ENCODE measurements at regions not wholly inside any gene's neighbourhood (a gene's known extent, or its start where the extent isn't known, plus 50 kb on each side); places are given as distances from the start of the nearest gene placed in this dataset.

DNA sequence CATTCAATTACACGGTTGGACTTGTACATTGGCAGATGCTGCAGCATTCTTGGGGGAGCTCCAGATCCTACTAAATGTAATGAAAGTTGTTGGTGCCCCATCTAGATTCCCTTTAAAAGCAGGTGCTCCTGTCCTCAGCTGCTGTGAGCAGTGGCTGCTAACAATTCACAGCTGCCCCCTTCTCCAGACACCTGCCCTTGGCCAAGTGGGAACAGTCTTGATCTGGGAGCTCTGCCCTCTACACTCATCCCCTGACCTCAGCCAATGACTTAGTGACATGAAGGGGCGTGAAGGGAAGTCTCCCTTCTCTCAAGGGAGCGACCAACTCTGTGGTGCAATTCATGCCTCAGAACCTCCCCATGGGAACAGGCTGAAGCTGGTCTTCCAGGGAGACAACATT is 125.7 kb downstream of the EIF4E start:
- no peak for TF ChIP-seq POLR2A (IDR thresholded peaks at IDR 0.05; ENCODE audit: borderline replicate concordance, extremely low read depth, insufficient read depth, insufficient read length)
- no peak for TF ChIP-seq RAD21 (IDR thresholded peaks at IDR 0.05; ENCODE audit: low read depth)

All from HCT116 (cell line).